Loucy (cell line): ENCODE measurements at regions not wholly inside any gene's neighbourhood (a gene's known extent, or its start where the extent isn't known, plus 50 kb on each side); places are given as distances from the start of the nearest gene placed in this dataset.

ENCODE experiments used
- EZH2phosphoT487 ChIP-seq: fragments of 200-600 bp; IDR thresholded peaks from 2 replicates; pipeline ENCODE4 v1.6.1; 2018; ENCODE audit warnings: antibody characterized with exemption, mild to moderate bottlenecking, moderate library complexity, borderline replicate concordance
- TF ChIP-seq, protein P1 (sequence below): fragments of 200-600 bp; sonication (generic); conservative IDR thresholded peaks from 2 replicates; pipeline ENCODE4 v1.5.1; 2014; ENCODE audit warnings: mild to moderate bottlenecking, antibody characterized with exemption, low read length

DNA sequence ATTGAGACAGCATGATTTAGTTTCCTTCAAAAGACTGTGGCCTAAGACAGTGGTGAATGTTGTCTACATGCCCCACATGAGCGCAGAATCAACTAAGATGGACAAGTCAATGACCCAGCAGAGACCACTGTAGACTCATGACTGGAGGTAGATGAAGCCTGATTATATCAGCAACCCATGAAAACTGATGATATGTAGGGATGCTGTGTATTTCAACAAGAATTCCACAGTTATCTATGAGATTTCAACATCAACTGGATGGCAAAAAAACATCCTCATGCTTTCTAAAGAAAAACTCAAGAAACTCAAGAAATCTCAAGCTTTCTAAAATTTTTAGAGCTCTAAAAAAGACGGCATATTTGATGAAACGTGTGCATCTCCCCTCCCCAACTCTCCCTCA is 413.9 kb upstream of the LYPLAL1 start:
- TF ChIP-seq, protein P1, sequence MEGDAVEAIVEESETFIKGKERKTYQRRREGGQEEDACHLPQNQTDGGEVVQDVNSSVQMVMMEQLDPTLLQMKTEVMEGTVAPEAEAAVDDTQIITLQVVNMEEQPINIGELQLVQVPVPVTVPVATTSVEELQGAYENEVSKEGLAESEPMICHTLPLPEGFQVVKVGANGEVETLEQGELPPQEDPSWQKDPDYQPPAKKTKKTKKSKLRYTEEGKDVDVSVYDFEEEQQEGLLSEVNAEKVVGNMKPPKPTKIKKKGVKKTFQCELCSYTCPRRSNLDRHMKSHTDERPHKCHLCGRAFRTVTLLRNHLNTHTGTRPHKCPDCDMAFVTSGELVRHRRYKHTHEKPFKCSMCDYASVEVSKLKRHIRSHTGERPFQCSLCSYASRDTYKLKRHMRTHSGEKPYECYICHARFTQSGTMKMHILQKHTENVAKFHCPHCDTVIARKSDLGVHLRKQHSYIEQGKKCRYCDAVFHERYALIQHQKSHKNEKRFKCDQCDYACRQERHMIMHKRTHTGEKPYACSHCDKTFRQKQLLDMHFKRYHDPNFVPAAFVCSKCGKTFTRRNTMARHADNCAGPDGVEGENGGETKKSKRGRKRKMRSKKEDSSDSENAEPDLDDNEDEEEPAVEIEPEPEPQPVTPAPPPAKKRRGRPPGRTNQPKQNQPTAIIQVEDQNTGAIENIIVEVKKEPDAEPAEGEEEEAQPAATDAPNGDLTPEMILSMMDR: no peak
- no peak for TF ChIP-seq EZH2phosphoT487
